ENCODE measurements at regions not wholly inside any gene's neighbourhood (a gene's known extent, or its start where the extent isn't known, plus 50 kb on each side); places are given as distances from the start of the nearest gene placed in this dataset.

GRCh38 chr9:13920557-13920956, 393.4 kb downstream of the NFIB start:
- Histone ChIP-seq H3K4me3 (no peak overlapping the region), H3K27me3 (no peaks in the 10 kb centered on the region), H3K36me3 (no peaks in the 10 kb centered on the region), H3K27ac (no peak overlapping the region), H3K9me3 (no peaks in the 10 kb centered on the region), H3K4me1 (ENCODE audit: insufficient read depth) (no peaks in the 10 kb centered on the region)
- no peak for DNase-seq
- no peak for TF ChIP-seq EP300 (IDR thresholded peaks at IDR 0.05)
- TF ChIP-seq CTCF (IDR thresholded peaks at IDR 0.05): no peak
- TF ChIP-seq POLR2A (IDR thresholded peaks at IDR 0.05): no peak
- intact Hi-C loops (cut with DNase I): no loop called here

GRCh38 chr9:13919401-13919800, 394.5 kb downstream of the NFIB start:
- no peak overlapping the region for H3K27ac ChIP-seq

GRCh38 chr9:13917534-13917933, 396.4 kb downstream of the NFIB start:
- no peak overlapping the region for H3K4me3 ChIP-seq
- no peak for DNase-seq
- intact Hi-C loops (cut with DNase I): no loop called here
- TF ChIP-seq POLR2A (IDR thresholded peaks at IDR 0.05): no peak
- no peak for TF ChIP-seq CTCF (IDR thresholded peaks at IDR 0.05)
- no peak for TF ChIP-seq EP300 (IDR thresholded peaks at IDR 0.05)
- no peak overlapping the region for H3K27ac ChIP-seq
- H3K36me3 ChIP-seq: no peaks in the 10 kb centered on the region
- H3K9me3 ChIP-seq: no peaks in the 10 kb centered on the region
- no peaks in the 10 kb centered on the region for H3K4me1 ChIP-seq (ENCODE audit: insufficient read depth)
- no peaks in the 10 kb centered on the region for H3K27me3 ChIP-seq

More at GRCh38 chr9:13919401-13919800, 394.5 kb downstream of the NFIB start:
- Histone ChIP-seq H3K9me3 (no peaks in the 10 kb centered on the region), H3K4me3 (no peak overlapping the region), H3K4me1 (ENCODE audit: insufficient read depth) (no peaks in the 10 kb centered on the region), H3K36me3 (no peaks in the 10 kb centered on the region), H3K27me3 (no peaks in the 10 kb centered on the region)
- intact Hi-C loops (cut with DNase I): no loop called here
- 77 to 86% (median 83%) methylated on average over 2 of the region's 2 CpGs for WGBS, 3 donors
- no peak for DNase-seq
- TF ChIP-seq EP300 (IDR thresholded peaks at IDR 0.05) (no peak), POLR2A (IDR thresholded peaks at IDR 0.05) (no peak), CTCF (IDR thresholded peaks at IDR 0.05) (no peak)

- Histone ChIP-seq H3K4me3 (no peak overlapping the region), H3K36me3 (no peaks in the 10 kb centered on the region), H3K27ac (no peak overlapping the region), H3K27me3 (no peaks in the 10 kb centered on the region), H3K9me3 (no peaks in the 10 kb centered on the region), H3K4me1 (ENCODE audit: insufficient read depth) (no peaks in the 10 kb centered on the region)
- WGBS, 3 donors: 72 to 87% (median 84%) methylated on average over 4 of the region's 4 CpGs
- intact Hi-C loops (cut with DNase I): no loop called here
- no peak for DNase-seq
- TF ChIP-seq POLR2A (IDR thresholded peaks at IDR 0.05): no peak
- TF ChIP-seq CTCF (IDR thresholded peaks at IDR 0.05): no peak
- TF ChIP-seq EP300 (IDR thresholded peaks at IDR 0.05): no peak
These were observed 398.2 kb downstream of the NFIB start for GRCh38 chr9:13915591-13916301.
